ENCODE measurements at regions not wholly inside any gene's neighbourhood (a gene's known extent, or its start where the extent isn't known, plus 50 kb on each side); places are given as distances from the start of the nearest gene placed in this dataset.

DNA sequence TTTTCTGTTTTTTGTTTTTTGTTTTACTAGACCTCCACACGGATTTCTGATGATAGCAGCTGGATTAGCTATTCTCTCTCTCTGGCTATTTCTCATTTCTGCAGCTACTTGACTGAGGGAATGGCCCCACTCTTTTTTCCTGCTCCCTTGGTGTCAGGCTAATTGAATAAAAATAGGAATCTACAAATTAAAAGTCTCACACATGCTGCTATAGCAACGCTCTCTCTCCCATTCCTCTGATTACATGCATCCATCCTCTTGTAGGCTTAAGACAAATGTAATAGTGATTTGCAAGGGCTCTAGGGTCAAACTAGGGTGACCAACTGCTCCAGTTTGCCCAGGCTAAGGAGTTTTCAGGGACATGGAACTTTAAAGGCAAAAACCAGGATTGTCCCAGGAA lies 221.8 kb downstream of the PHLDA1 start:
- TF ChIP-seq CTCF (IDR thresholded peaks at IDR 0.05) (no peak), POLR2A (IDR thresholded peaks at IDR 0.05) (no peak), EP300 (IDR thresholded peaks at IDR 0.05) (no peak)
